ENCODE measurements at regions not wholly inside any gene's neighbourhood (a gene's known extent, or its start where the extent isn't known, plus 50 kb on each side); places are given as distances from the start of the nearest gene placed in this dataset.

DNA sequence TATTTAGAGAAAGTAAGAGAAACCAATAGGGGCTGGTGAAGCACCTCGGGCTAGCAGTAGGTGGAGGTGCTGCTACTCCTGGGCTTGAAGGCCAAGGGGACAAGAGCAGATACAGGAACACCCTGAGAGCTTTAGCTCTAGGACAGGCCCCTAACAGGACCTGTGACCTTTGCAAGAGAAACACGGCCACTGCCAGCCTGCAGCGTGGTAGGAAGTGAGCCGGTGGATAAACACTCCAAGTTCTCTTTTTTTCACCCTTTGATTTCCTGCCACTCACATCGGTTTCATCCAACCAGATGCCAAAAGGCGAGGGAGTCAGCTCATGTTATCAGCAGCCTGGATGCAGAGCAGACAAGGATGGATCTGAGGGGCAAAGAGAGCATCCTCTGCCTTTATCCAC lies 66.8 kb upstream of the SPRED2 start:
- no peak overlapping the region for H3K27ac Mint-ChIP-seq
- DNase-seq (ENCODE audit: low spot score, unreplicated experiment) = no peak
- H3K36me3 Mint-ChIP-seq (ENCODE audit: insufficient read depth) = no peaks in the 10 kb centered on the region
- H3K27me3 Mint-ChIP-seq = peaks cover 19% of the 10 kb centered on the region
- TF ChIP-seq, protein P1, sequence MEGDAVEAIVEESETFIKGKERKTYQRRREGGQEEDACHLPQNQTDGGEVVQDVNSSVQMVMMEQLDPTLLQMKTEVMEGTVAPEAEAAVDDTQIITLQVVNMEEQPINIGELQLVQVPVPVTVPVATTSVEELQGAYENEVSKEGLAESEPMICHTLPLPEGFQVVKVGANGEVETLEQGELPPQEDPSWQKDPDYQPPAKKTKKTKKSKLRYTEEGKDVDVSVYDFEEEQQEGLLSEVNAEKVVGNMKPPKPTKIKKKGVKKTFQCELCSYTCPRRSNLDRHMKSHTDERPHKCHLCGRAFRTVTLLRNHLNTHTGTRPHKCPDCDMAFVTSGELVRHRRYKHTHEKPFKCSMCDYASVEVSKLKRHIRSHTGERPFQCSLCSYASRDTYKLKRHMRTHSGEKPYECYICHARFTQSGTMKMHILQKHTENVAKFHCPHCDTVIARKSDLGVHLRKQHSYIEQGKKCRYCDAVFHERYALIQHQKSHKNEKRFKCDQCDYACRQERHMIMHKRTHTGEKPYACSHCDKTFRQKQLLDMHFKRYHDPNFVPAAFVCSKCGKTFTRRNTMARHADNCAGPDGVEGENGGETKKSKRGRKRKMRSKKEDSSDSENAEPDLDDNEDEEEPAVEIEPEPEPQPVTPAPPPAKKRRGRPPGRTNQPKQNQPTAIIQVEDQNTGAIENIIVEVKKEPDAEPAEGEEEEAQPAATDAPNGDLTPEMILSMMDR (IDR thresholded peaks at IDR 0.05; ENCODE audit: unreplicated experiment) = no peak
- H3K4me1 Mint-ChIP-seq (ENCODE audit: low read depth) = no peaks in the 10 kb centered on the region
- no peak overlapping the region for H3K4me3 Mint-ChIP-seq (ENCODE audit: low read depth)
- no peaks in the 10 kb centered on the region for H3K9me3 Mint-ChIP-seq (ENCODE audit: low read depth)

GRCh38 chr2:65498396-65498795 lies 66.0 kb upstream of the SPRED2 start:
- H3K4me3 Mint-ChIP-seq (ENCODE audit: low read depth) = no peak overlapping the region

GRCh38 chr2:65495251-65495877 lies 63.0 kb upstream of the SPRED2 start:
- Mint-ChIP-seq H3K4me1 (ENCODE audit: low read depth) (no peaks in the 10 kb centered on the region), H3K4me3 (ENCODE audit: low read depth) (no peak overlapping the region), H3K27ac (no peak overlapping the region), H3K36me3 (ENCODE audit: insufficient read depth) (no peaks in the 10 kb centered on the region), H3K9me3 (ENCODE audit: low read depth) (no peaks in the 10 kb centered on the region), H3K27me3 (peaks cover 6% of the 10 kb centered on the region)
- TF ChIP-seq, protein P1 (IDR thresholded peaks at IDR 0.05; ENCODE audit: unreplicated experiment) = no peak
- no peak for DNase-seq (ENCODE audit: low spot score, unreplicated experiment)

More at GRCh38 chr2:65498396-65498795, 66.0 kb upstream of the SPRED2 start:
- H3K4me1 Mint-ChIP-seq (ENCODE audit: low read depth) = no peaks in the 10 kb centered on the region
- TF ChIP-seq, protein P1 (IDR thresholded peaks at IDR 0.05; ENCODE audit: unreplicated experiment) = no peak
- peaks cover 13% of the 10 kb centered on the region for H3K27me3 Mint-ChIP-seq
- DNase-seq (ENCODE audit: low spot score, unreplicated experiment) = no peak
- H3K27ac Mint-ChIP-seq = no peak overlapping the region
- no peaks in the 10 kb centered on the region for H3K9me3 Mint-ChIP-seq (ENCODE audit: low read depth)
- no peaks in the 10 kb centered on the region for H3K36me3 Mint-ChIP-seq (ENCODE audit: insufficient read depth)

DNA sequence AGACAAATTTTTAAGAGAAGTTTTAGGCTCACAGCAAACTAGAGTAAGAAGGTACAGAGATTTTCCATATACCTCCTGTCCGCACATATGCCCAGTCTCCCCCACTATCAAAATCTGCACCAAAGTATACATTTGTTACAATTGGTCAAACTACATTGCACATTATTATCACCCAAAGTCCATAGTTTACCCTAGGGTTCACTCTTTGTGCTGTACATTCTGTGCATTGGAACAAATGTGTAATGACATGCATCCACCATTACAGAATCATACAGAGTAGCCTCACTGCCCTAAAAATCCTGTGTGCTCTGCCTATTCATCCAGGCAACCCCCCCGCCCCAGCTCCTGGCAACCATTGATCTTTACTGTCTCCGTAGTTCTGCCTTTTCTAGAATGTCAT lies 61.7 kb upstream of the SPRED2 start:
- H3K36me3 Mint-ChIP-seq (ENCODE audit: insufficient read depth) = no peaks in the 10 kb centered on the region
- H3K27ac Mint-ChIP-seq = no peak overlapping the region
- H3K27me3 Mint-ChIP-seq = peaks cover 6% of the 10 kb centered on the region
- no peak overlapping the region for H3K4me3 Mint-ChIP-seq (ENCODE audit: low read depth)
- no peak for DNase-seq (ENCODE audit: low spot score, unreplicated experiment)
- TF ChIP-seq, protein P1 (IDR thresholded peaks at IDR 0.05; ENCODE audit: unreplicated experiment) = no peak
- no peaks in the 10 kb centered on the region for H3K4me1 Mint-ChIP-seq (ENCODE audit: low read depth)
- no peaks in the 10 kb centered on the region for H3K9me3 Mint-ChIP-seq (ENCODE audit: low read depth)

DNA sequence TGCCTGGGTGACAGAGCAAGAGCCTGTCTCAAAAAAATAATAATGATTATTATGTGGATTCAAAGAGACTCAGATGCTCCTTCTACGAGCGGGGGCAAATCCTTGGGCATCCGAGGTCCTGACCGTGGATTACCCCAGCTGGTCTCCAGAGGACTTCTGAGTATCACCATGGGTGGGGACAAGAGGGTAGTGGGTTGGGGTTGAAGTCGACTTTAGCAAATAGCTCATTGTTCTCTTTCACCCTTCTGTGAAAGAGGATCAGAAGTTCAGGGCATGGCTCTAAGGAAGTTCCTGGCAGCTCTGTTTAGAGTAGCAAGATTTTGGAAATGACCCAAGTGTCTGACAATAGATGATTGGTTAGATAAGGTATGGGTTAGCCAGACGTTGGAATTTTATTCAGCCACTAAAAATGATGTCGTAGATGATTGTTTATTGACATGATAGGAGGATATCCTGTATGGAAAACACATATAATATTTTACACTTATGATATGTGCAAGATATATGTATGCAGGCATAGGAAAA lies 59.0 kb upstream of the SPRED2 start:
- no peaks in the 10 kb centered on the region for H3K4me1 Mint-ChIP-seq (ENCODE audit: low read depth)
- H3K27ac Mint-ChIP-seq = no peak overlapping the region
- peaks cover 12% of the 10 kb centered on the region for H3K27me3 Mint-ChIP-seq
- no peaks in the 10 kb centered on the region for H3K9me3 Mint-ChIP-seq (ENCODE audit: low read depth)
- no peaks in the 10 kb centered on the region for H3K36me3 Mint-ChIP-seq (ENCODE audit: insufficient read depth)
- no peak for DNase-seq (ENCODE audit: low spot score, unreplicated experiment)
- TF ChIP-seq, protein P1 (IDR thresholded peaks at IDR 0.05; ENCODE audit: unreplicated experiment) = no peak
- no peak overlapping the region for H3K4me3 Mint-ChIP-seq (ENCODE audit: low read depth)
